GM18907 (cell line): ENCODE measurements at regions not wholly inside any gene's neighbourhood (a gene's known extent, or its start where the extent isn't known, plus 50 kb on each side); places are given as distances from the start of the nearest gene placed in this dataset.

ENCODE experiments used
- ATAC-seq: cut with Tn5 transposase; IDR thresholded peaks from one replicate; pipeline ENCODE4 v1.9.1; 2021; ENCODE audit warnings: mild to moderate bottlenecking, moderate library complexity; ENCODE audit not compliant: unreplicated experiment

- no peak for ATAC-seq
Measured at GRCh38 chr12:126147321-126147720, 1082.1 kb downstream of the AACS start.

GRCh38 chr12:126156806-126157574 is 1091.8 kb downstream of the AACS start:
- no peak for ATAC-seq

GRCh38 chr12:126157575-126157966 is 1092.3 kb downstream of the AACS start:
- no peak for ATAC-seq

- ATAC-seq = no peak
Measured at GRCh38 chr12:126159139-126159538, 1093.9 kb downstream of the AACS start.

GRCh38 chr12:126160912-126161311 is 1095.7 kb downstream of the AACS start:
- no peak for ATAC-seq

GRCh38 chr12:126163984-126164383 is 1098.7 kb downstream of the AACS start:
- ATAC-seq = no peak

- ATAC-seq = no peak
Measured at GRCh38 chr12:126171937-126172559, 1106.8 kb downstream of the AACS start.

GRCh38 chr12:126182619-126183236 is 1117.5 kb downstream of the AACS start:
- ATAC-seq = no peak

GRCh38 chr12:126185025-126185424 is 1119.8 kb downstream of the AACS start:
- ATAC-seq = no peak

- ATAC-seq = no peak
Measured at GRCh38 chr12:126189856-126190255, 1124.6 kb downstream of the AACS start.

- no peak for ATAC-seq
Measured at GRCh38 chr12:126191031-126191891, 1126.0 kb downstream of the AACS start.

- no peak for ATAC-seq
Measured at GRCh38 chr12:126191949-126192348, 1126.7 kb downstream of the AACS start.

- ATAC-seq = no peak
Measured at GRCh38 chr12:126193190-126193589, 1128.0 kb downstream of the AACS start.

- ATAC-seq = no peak
Measured at GRCh38 chr12:126196263-126196662, 1131.0 kb downstream of the AACS start.

GRCh38 chr12:126198516-126198915 is 1133.3 kb downstream of the AACS start:
- ATAC-seq = no peak

GRCh38 chr12:126198966-126199692 is 1133.9 kb downstream of the AACS start:
- no peak for ATAC-seq

GRCh38 chr12:126201981-126202537 is 1136.8 kb downstream of the AACS start:
- ATAC-seq = no peak

GRCh38 chr12:126204326-126204725 is 1139.1 kb downstream of the AACS start:
- ATAC-seq = no peak

GRCh38 chr12:126210026-126210425 is 1144.8 kb downstream of the AACS start:
- ATAC-seq = no peak

- no peak for ATAC-seq
Measured at GRCh38 chr12:126210448-126210847, 1145.2 kb downstream of the AACS start.
